Stimulated activated CD8-positive, alpha-beta memory T cell treated with anti-CD3 and anti-CD28 coated beads, Interleukin-15, amount 100 ng/mL, for 48 hours (primary cell): ENCODE measurements at regions not wholly inside any gene's neighbourhood (a gene's known extent, or its start where the extent isn't known, plus 50 kb on each side); places are given as distances from the start of the nearest gene placed in this dataset.
"Not testable (repeated sequence)": the region's sequence is repeated elsewhere in the genome, so short reads cannot be mapped to it uniquely, and the experiment has no call there.

ENCODE experiments used
- DNase-seq, 2 donors: peaks; one replicate each; pipeline ENCODE4 v3.0.0-alpha.2; 2020; ENCODE audit warnings: low read depth in 2 of 2

GRCh38 chr3:195669310-195669709, 51.5 kb upstream of the MUC20 start:
- peak; percentile 36 to 74 for DNase-seq

- DNase-seq, result not testable (repeated sequence)
These were observed 52.5 kb upstream of the MUC20 start for GRCh38 chr3:195668131-195668766.

GRCh38 chr3:195665311-195665710, 55.5 kb upstream of the MUC20 start:
- DNase-seq, result not testable (repeated sequence)

GRCh38 chr3:195664131-195664530, 56.6 kb upstream of the MUC20 start:
- DNase-seq, result not testable (repeated sequence)

- DNase-seq, result not testable (repeated sequence)
These were observed 61.6 kb upstream of the MUC20 start for GRCh38 chr3:195659136-195659533.

GRCh38 chr3:195658381-195659135, 62.2 kb upstream of the MUC20 start:
- not testable (repeated sequence) for DNase-seq

GRCh38 chr3:195657475-195658372, 63.1 kb upstream of the MUC20 start:
- peak; percentile 63 to 89 for DNase-seq

- DNase-seq, result not testable (repeated sequence)
These were observed 64.7 kb upstream of the MUC20 start for GRCh38 chr3:195656091-195656490.

GRCh38 chr3:195654746-195655145, 66.0 kb upstream of the MUC20 start:
- DNase-seq, result not testable (repeated sequence)

GRCh38 chr3:195654138-195654537, 66.6 kb upstream of the MUC20 start:
- DNase-seq, result not testable (repeated sequence)

GRCh38 chr3:195653641-195654040, 67.1 kb upstream of the MUC20 start:
- not testable (repeated sequence) for DNase-seq

GRCh38 chr3:195647912-195648702, 64.4 kb upstream of the APOD start:
- not testable (repeated sequence) for DNase-seq

GRCh38 chr3:195645872-195646271, 62.1 kb upstream of the APOD start:
- not testable (repeated sequence) for DNase-seq

GRCh38 chr3:195643245-195643644, 59.5 kb upstream of the APOD start:
- not testable (repeated sequence) for DNase-seq

GRCh38 chr3:195642311-195642710, 58.6 kb upstream of the APOD start:
- DNase-seq, result not testable (repeated sequence)

GRCh38 chr3:195638456-195638855, 54.7 kb upstream of the APOD start:
- DNase-seq, result not testable (repeated sequence)

- DNase-seq, result not testable (repeated sequence)
These were observed 53.9 kb upstream of the APOD start for GRCh38 chr3:195637473-195638233.

GRCh38 chr3:195637011-195637410, 53.3 kb upstream of the APOD start:
- DNase-seq, result not testable (repeated sequence)

GRCh38 chr3:195635898-195636685, 52.4 kb upstream of the APOD start:
- not testable (repeated sequence) for DNase-seq
